Natural killer cell (primary cell): ENCODE measurements at regions not wholly inside any gene's neighbourhood (a gene's known extent, or its start where the extent isn't known, plus 50 kb on each side); places are given as distances from the start of the nearest gene placed in this dataset.

ENCODE experiments used
- ATAC-seq, 3 donors: fragments of 150-1000 bp in 2 of 3; fragments of 200-7000 bp in 1 of 3; cut with Tn5 transposase; 1 replicate in 1 of 3; 2 replicates in 2 of 3; pipeline ENCODE4 v1.10.0; 2021; ENCODE audit warnings: mild to moderate bottlenecking in 2 of 3, moderate library complexity in 2 of 3
- DNase-seq, 2 donors: peaks; one replicate each; pipeline versions ENCODE4 v3.0.0 to v3.0.0-alpha.2; 2013 to 2021; ENCODE audit warnings: mixed read lengths in 1 of 2
- H3K27ac ChIP-seq: one replicate; pipeline ENCODE4 v1.5.1; 2013; ENCODE audit warnings: mild to moderate bottlenecking, low read length
- H3K27me3 ChIP-seq: one replicate; pipeline ENCODE4 v1.6.1; 2013; ENCODE audit warnings: low read length; ENCODE audit not compliant: control insufficient read depth, insufficient read depth
- H3K36me3 ChIP-seq: one replicate; pipeline ENCODE4 v1.6.1; 2013; ENCODE audit warnings: low read length; ENCODE audit not compliant: control insufficient read depth, insufficient read depth
- H3K4me1 ChIP-seq: one replicate; pipeline ENCODE4 v1.6.1; 2013; ENCODE audit warnings: low read length; ENCODE audit not compliant: control insufficient read depth, insufficient read depth
- H3K4me3 ChIP-seq: one replicate; pipeline ENCODE4 v1.5.1; 2013; ENCODE audit warnings: low read length
- H3K9me3 ChIP-seq: one replicate; pipeline ENCODE4 v1.6.1; 2013; ENCODE audit warnings: low read length; ENCODE audit not compliant: control insufficient read depth, insufficient read depth
- H3K27ac Mint-ChIP-seq, 2 donors: one replicate each; pipeline ENCODE4 v1.8.0; 2022; ENCODE audit warnings: mild to moderate bottlenecking in 2 of 2, mixed read lengths in 2 of 2, moderate library complexity in 1 of 2
- H3K27me3 Mint-ChIP-seq, 2 donors: one replicate each; pipeline ENCODE4 v1.8.0; 2022; ENCODE audit warnings: low read depth in 2 of 2, mixed read lengths in 2 of 2
- H3K36me3 Mint-ChIP-seq: one replicate; pipeline ENCODE4 v1.8.0; 2022; ENCODE audit warnings: mixed read lengths
- H3K4me1 Mint-ChIP-seq, 2 donors: one replicate each; pipeline ENCODE4 v1.8.0; 2022; ENCODE audit warnings: mixed read lengths in 2 of 2
- H3K4me3 Mint-ChIP-seq: one replicate; pipeline ENCODE4 v1.8.0; 2022; ENCODE audit warnings: mild to moderate bottlenecking, moderate library complexity, mixed read lengths
- H3K9me3 Mint-ChIP-seq, 2 donors: one replicate each; pipeline ENCODE4 v1.8.0; 2022; ENCODE audit warnings: mixed read lengths in 2 of 2
- CTCF ChIP-seq: fragments of 200-600 bp; IDR thresholded peaks from one replicate; pipeline ENCODE4 v1.8.0; 2022; ENCODE audit warnings: antibody characterized with exemption
- WGBS: methylation state at CpG from one replicate; pipeline ENCODE4 v1.1.7; 2013; ENCODE audit warnings: missing lambda C conversion rate; ENCODE audit not compliant: insufficient coverage; 5-methylcytosine and 5-hydroxymethylcytosine counted together
- intact Hi-C: fragments of 100-400 bp; cut with micrococcal nuclease; formaldehyde crosslinking; loops from one replicate; pipeline ENCODE4 v1.14.2; 2022

GRCh38 chr3:188036375-188037194 lies 117.4 kb upstream of the LPP start:
- no peak for DNase-seq
- H3K9me3 Mint-ChIP-seq = no peaks in the 10 kb centered on the region
- no peak overlapping the region for H3K27ac Mint-ChIP-seq
- no peak for TF ChIP-seq CTCF
- no peaks in the 10 kb centered on the region for H3K27me3 ChIP-seq
- 67% methylated on average over 3 of the region's 3 CpGs for WGBS
- H3K4me3 Mint-ChIP-seq = no peak overlapping the region
- no peak for ATAC-seq
- H3K4me1 ChIP-seq = peaks cover 8% of the 10 kb centered on the region
- peaks cover 6% of the 10 kb centered on the region for H3K9me3 ChIP-seq
- intact Hi-C loops = no loop called here
- H3K27me3 Mint-ChIP-seq = peaks cover 8 to 32% of the 10 kb centered on the region in 2 donors
- no peaks in the 10 kb centered on the region for H3K36me3 Mint-ChIP-seq
- no peaks in the 10 kb centered on the region for H3K36me3 ChIP-seq
- H3K4me3 ChIP-seq = no peak overlapping the region
- no peak overlapping the region for H3K27ac ChIP-seq
- peaks cover 15 to 19% of the 10 kb centered on the region in 2 donors for H3K4me1 Mint-ChIP-seq

GRCh38 chr3:188037195-188037718 lies 116.7 kb upstream of the LPP start:
- Histone ChIP-seq H3K4me3 (no peak overlapping the region), H3K9me3 (peaks cover 6% of the 10 kb centered on the region), H3K36me3 (no peaks in the 10 kb centered on the region), H3K4me1 (peaks cover 15% of the 10 kb centered on the region), H3K27me3 (no peaks in the 10 kb centered on the region), H3K27ac (no peak overlapping the region)
- H3K9me3 Mint-ChIP-seq = no peaks in the 10 kb centered on the region
- H3K27me3 Mint-ChIP-seq = peaks cover 5 to 31% of the 10 kb centered on the region in 2 donors
- no peak for ATAC-seq
- TF ChIP-seq CTCF = no peak
- no peak for DNase-seq
- intact Hi-C loops = no loop called here
- no peaks in the 10 kb centered on the region for H3K36me3 Mint-ChIP-seq
- 91% methylated on average over 4 of the region's 5 CpGs for WGBS
- H3K27ac Mint-ChIP-seq = no peak overlapping the region
- peaks cover 21 to 24% of the 10 kb centered on the region in 2 donors for H3K4me1 Mint-ChIP-seq
- H3K4me3 Mint-ChIP-seq = no peak overlapping the region

GRCh38 chr3:188037965-188038581 lies 115.9 kb upstream of the LPP start:
- intact Hi-C loops = no loop called here
- Mint-ChIP-seq H3K27ac (no peak overlapping the region), H3K36me3 (no peaks in the 10 kb centered on the region), H3K4me1 (peaks cover 26 to 28% of the 10 kb centered on the region in 2 donors), H3K27me3 (peaks cover 10 to 35% of the 10 kb centered on the region in 2 donors), H3K9me3 (no peaks in the 10 kb centered on the region), H3K4me3 (no peak overlapping the region)
- Histone ChIP-seq H3K27me3 (peaks cover 3% of the 10 kb centered on the region), H3K4me1 (peaks cover 17% of the 10 kb centered on the region), H3K27ac (no peak overlapping the region), H3K9me3 (peaks cover 6% of the 10 kb centered on the region), H3K4me3 (no peak overlapping the region), H3K36me3 (no peaks in the 10 kb centered on the region)
- WGBS = 75% methylated on average over 6 of the region's 6 CpGs
- DNase-seq (no peak), ATAC-seq (no peak)
- no peak for TF ChIP-seq CTCF
